ENCODE measurements at regions not wholly inside any gene's neighbourhood (a gene's known extent, or its start where the extent isn't known, plus 50 kb on each side); places are given as distances from the start of the nearest gene placed in this dataset.
"Not testable (repeated sequence)": the region's sequence is repeated elsewhere in the genome, so short reads cannot be mapped to it uniquely, and the experiment has no call there.

- H3K36me3 ChIP-seq (ENCODE audit: insufficient read depth, low read length), result no peaks in the 10 kb centered on the region
- POLR2A ChIA-PET, result interaction anchor here (2.2 kb wide), 1 partner anchor 9 kb away, joined by 7 read pairs; no protein-coding TSS in a partner anchor
- no peaks in the 10 kb centered on the region for H3K9me3 ChIP-seq (ENCODE audit: low read length)
- no peak overlapping the region for H2AFZ ChIP-seq (ENCODE audit: low read length)
- H3K4me1 ChIP-seq (ENCODE audit: insufficient read depth, low read length, poor library complexity, severe bottlenecking), result no peaks in the 10 kb centered on the region
- H3K79me2 ChIP-seq (ENCODE audit: insufficient read depth, low read depth, low read length), result no peaks in the 10 kb centered on the region
- no peak overlapping the region for H3K4me3 ChIP-seq (ENCODE audit: low read depth, low read length, poor library complexity, severe bottlenecking)
- no peaks in the 10 kb centered on the region for H3K9me2 ChIP-seq (ENCODE audit: insufficient read depth, low read length)
- no peak overlapping the region for H3K4me2 ChIP-seq (ENCODE audit: low read length)
- no peak for DNase-seq (ENCODE audit: low spot score)
- TF ChIP-seq EZH2phosphoT487 (IDR thresholded peaks at IDR 0.05; ENCODE audit: borderline replicate concordance, low read depth, low read length), result no peak
- H4K20me1 ChIP-seq (ENCODE audit: insufficient read depth, low read length), result no peaks in the 10 kb centered on the region
- H3K27ac ChIP-seq (ENCODE audit: low read depth, low read length, poor library complexity, severe bottlenecking), result no peak overlapping the region
- CTCF ChIA-PET (ENCODE audit: unreplicated experiment), result no interaction called here
- BruUV-seq (replicated peaks), result no TSS peak
- intact Hi-C loops (cut with micrococcal nuclease; ENCODE audit: unreplicated experiment), result no loop called here
These were observed 995.6 kb upstream of the SLC39A10 start for GRCh38 chr2:194661431-194661830.

GRCh38 chr2:194639057-194639456 lies 1018.0 kb upstream of the SLC39A10 start:
- intact Hi-C loops (cut with micrococcal nuclease; ENCODE audit: unreplicated experiment); H3K79me2 ChIP-seq (ENCODE audit: insufficient read depth, low read depth, low read length); H3K27ac ChIP-seq (ENCODE audit: low read depth, low read length, poor library complexity, severe bottlenecking); CTCF ChIA-PET (ENCODE audit: unreplicated experiment); H4K20me1 ChIP-seq (ENCODE audit: insufficient read depth, low read length); H3K4me2 ChIP-seq (ENCODE audit: low read length); DNase-seq (ENCODE audit: low spot score); H2AFZ ChIP-seq (ENCODE audit: low read length); BruUV-seq (replicated peaks); H3K9me3 ChIP-seq (ENCODE audit: low read length); H3K36me3 ChIP-seq (ENCODE audit: insufficient read depth, low read length); H3K9me2 ChIP-seq (ENCODE audit: insufficient read depth, low read length); H3K4me1 ChIP-seq (ENCODE audit: insufficient read depth, low read length, poor library complexity, severe bottlenecking); H3K4me3 ChIP-seq (ENCODE audit: low read depth, low read length, poor library complexity, severe bottlenecking): not testable (repeated sequence)
- POLR2A ChIA-PET, result interaction anchor here (0.6 kb wide), 1 partner anchor 1525 kb away, joined by 4 read pairs; no protein-coding TSS in a partner anchor

- BruUV-seq (replicated peaks), result no TSS peak
- Histone ChIP-seq H2AFZ (ENCODE audit: low read length) (no peak overlapping the region), H3K4me2 (ENCODE audit: low read length) (no peak overlapping the region), H3K27ac (ENCODE audit: low read depth, low read length, poor library complexity, severe bottlenecking) (no peak overlapping the region), H3K4me1 (ENCODE audit: insufficient read depth, low read length, poor library complexity, severe bottlenecking) (no peaks in the 10 kb centered on the region), H3K4me3 (ENCODE audit: low read depth, low read length, poor library complexity, severe bottlenecking) (no peak overlapping the region), H3K79me2 (ENCODE audit: insufficient read depth, low read depth, low read length) (no peaks in the 10 kb centered on the region), H3K36me3 (ENCODE audit: insufficient read depth, low read length) (no peaks in the 10 kb centered on the region), H3K9me3 (ENCODE audit: low read length) (no peaks in the 10 kb centered on the region), H4K20me1 (ENCODE audit: insufficient read depth, low read length) (no peaks in the 10 kb centered on the region), H3K9me2 (ENCODE audit: insufficient read depth, low read length) (no peaks in the 10 kb centered on the region)
- POLR2A ChIA-PET, result no interaction called here
- intact Hi-C loops (cut with micrococcal nuclease; ENCODE audit: unreplicated experiment), result no loop called here
- no peak for TF ChIP-seq EZH2phosphoT487 (IDR thresholded peaks at IDR 0.05; ENCODE audit: borderline replicate concordance, low read depth, low read length)
- no peak for TF ChIP-seq CTCF (conservative IDR thresholded peaks at IDR 0.05; ENCODE audit: low read length)
- CTCF ChIA-PET (ENCODE audit: unreplicated experiment), result no interaction called here
- DNase-seq (ENCODE audit: low spot score), result no peak
These were observed 1035.1 kb upstream of the SLC39A10 start for GRCh38 chr2:194621945-194622344.

GRCh38 chr2:194619366-194619765 lies 1037.7 kb upstream of the SLC39A10 start:
- no TSS peak for BruUV-seq (replicated peaks)
- ChIA-PET POLR2A (no interaction called here), CTCF (ENCODE audit: unreplicated experiment) (no interaction called here)
- Histone ChIP-seq H2AFZ (ENCODE audit: low read length) (no peak overlapping the region), H3K4me1 (ENCODE audit: insufficient read depth, low read length, poor library complexity, severe bottlenecking) (no peaks in the 10 kb centered on the region), H3K36me3 (ENCODE audit: insufficient read depth, low read length) (no peaks in the 10 kb centered on the region), H3K27ac (ENCODE audit: low read depth, low read length, poor library complexity, severe bottlenecking) (no peak overlapping the region), H3K4me3 (ENCODE audit: low read depth, low read length, poor library complexity, severe bottlenecking) (no peak overlapping the region), H3K9me3 (ENCODE audit: low read length) (no peaks in the 10 kb centered on the region), H3K4me2 (ENCODE audit: low read length) (no peak overlapping the region), H4K20me1 (ENCODE audit: insufficient read depth, low read length) (no peaks in the 10 kb centered on the region), H3K9me2 (ENCODE audit: insufficient read depth, low read length) (no peaks in the 10 kb centered on the region), H3K79me2 (ENCODE audit: insufficient read depth, low read depth, low read length) (no peaks in the 10 kb centered on the region)
- TF ChIP-seq EZH2phosphoT487 (IDR thresholded peaks at IDR 0.05; ENCODE audit: borderline replicate concordance, low read depth, low read length) (no peak), CTCF (conservative IDR thresholded peaks at IDR 0.05; ENCODE audit: low read length) (no peak)
- intact Hi-C loops (cut with micrococcal nuclease; ENCODE audit: unreplicated experiment), result no loop called here
- no peak for DNase-seq (ENCODE audit: low spot score)
